H1 (cell line): ENCODE measurements at regions not wholly inside any gene's neighbourhood (a gene's known extent, or its start where the extent isn't known, plus 50 kb on each side); places are given as distances from the start of the nearest gene placed in this dataset.

Experiments
- CTCF ChIA-PET: fragments of 300-600 bp; sonication (Branson Sonifier 250); formaldehyde crosslinking; loops from one replicate; lab custom pipeline; 2021; ENCODE audit not compliant: partially characterized antibody; lab: Charles Lee
- POLR2A ChIA-PET: fragments of 300-600 bp; sonication (Branson Sonifier 250); formaldehyde crosslinking; loops from one replicate; lab custom pipeline; 2021; ENCODE audit warnings: inconsistent platforms; ENCODE audit not compliant: partially characterized antibody; lab: Charles Lee
- DNase-seq, 2 experiments: peaks; one replicate each; pipeline versions ENCODE4 v3.0.0 to v3.0.0-alpha.2; 2010 to 2022; ENCODE audit warnings: low spot score in 2 of 2, low read depth in 1 of 2, mixed read lengths in 1 of 2
- FAIRE-seq: peaks from 2 replicates; lab custom pipeline; 2011; peaks lifted over from hg19 to GRCh38; lab: Jason Lieb, UNC
- H2AFZ ChIP-seq: 2 replicates; pipeline ENCODE4 v1.8.1; 2012; ENCODE audit warnings: low read length, inconsistent platforms
- H2AK5ac ChIP-seq: 2 replicates; pipeline ENCODE4 v1.6.1; 2013; ENCODE audit warnings: low read depth, low read length
- H2BK120ac ChIP-seq: replicated peaks from 2 replicates; pipeline ENCODE3; 2013; ENCODE audit warnings: low read depth, low read length, inconsistent platforms
- H2BK12ac ChIP-seq: 2 replicates; pipeline ENCODE4 v1.6.1; 2013; ENCODE audit warnings: low read depth, low read length
- H2BK15ac ChIP-seq: 2 replicates; pipeline ENCODE4 v1.6.1; 2013; ENCODE audit warnings: low read length
- H2BK20ac ChIP-seq: 2 replicates; pipeline ENCODE4 v1.6.1; 2013; ENCODE audit warnings: low read length
- H2BK5ac ChIP-seq: 2 replicates; pipeline ENCODE4 v1.6.1; 2013; ENCODE audit warnings: low read depth, low read length
- H3K14ac ChIP-seq: 2 replicates; pipeline ENCODE4 v1.6.1; 2013; ENCODE audit warnings: inconsistent platforms; ENCODE audit not compliant: insufficient read length
- H3K18ac ChIP-seq: 2 replicates; pipeline ENCODE4 v1.6.1; 2013; ENCODE audit warnings: low read length; ENCODE audit errors: extremely low read depth
- H3K23ac ChIP-seq: 2 replicates; pipeline ENCODE4 v1.6.1; 2013; ENCODE audit warnings: inconsistent platforms; ENCODE audit not compliant: insufficient read length
- H3K23me2 ChIP-seq: 2 replicates; pipeline ENCODE4 v1.6.1; 2013; ENCODE audit warnings: low read depth, low read length
- H3K27ac ChIP-seq: 2 replicates; pipeline ENCODE4 v1.6.1; 2011; ENCODE audit warnings: low read depth, low read length, inconsistent platforms
- H3K27me3 ChIP-seq, 4 experiments: replicated peaks in 1 of 4; 1 replicate in 1 of 4; 2 replicates in 3 of 4; pipeline versions ENCODE4 v1.6.1 to v1.8.1; 2011 to 2013; ENCODE audit warnings: low read length in 3 of 4, mild to moderate bottlenecking in 3 of 4, inconsistent platforms in 2 of 4, mixed read lengths in 2 of 4, moderate library complexity in 1 of 4; ENCODE audit not compliant: control insufficient read depth in 3 of 4, insufficient read depth in 3 of 4; ENCODE audit errors: extremely low read depth in 1 of 4
- H3K36me3 ChIP-seq, 4 experiments: 2 replicates each; pipeline versions ENCODE4 v1.6.1 to v1.8.1; 2011 to 2013; ENCODE audit warnings: mild to moderate bottlenecking in 4 of 4, low read length in 3 of 4, moderate library complexity in 2 of 4, control low read depth in 1 of 4, inconsistent platforms in 1 of 4; ENCODE audit not compliant: insufficient read depth in 4 of 4, control insufficient read depth in 2 of 4
- H3K4ac ChIP-seq: replicated peaks from 2 replicates; pipeline ENCODE3; 2013; ENCODE audit warnings: low read length, low read depth, mixed read lengths, inconsistent platforms; ENCODE audit not compliant: insufficient read length
- H3K4me1 ChIP-seq, 4 experiments: replicated peaks in 1 of 4; 1 replicate in 1 of 4; 2 replicates in 3 of 4; pipeline versions ENCODE4 v1.6.1 to v1.8.1; 2011 to 2013; ENCODE audit warnings: low read length in 3 of 4, inconsistent platforms in 2 of 4, mixed read lengths in 1 of 4; ENCODE audit not compliant: insufficient read depth in 4 of 4, control insufficient read depth in 3 of 4
- H3K4me2 ChIP-seq, 2 experiments: 2 replicates each; pipeline versions ENCODE4 v1.6.1 to v1.8.1; 2011 to 2013; ENCODE audit warnings: low read depth in 2 of 2, low read length in 2 of 2, control low read depth in 1 of 2, inconsistent platforms in 1 of 2, mild to moderate bottlenecking in 1 of 2; ENCODE audit not compliant: insufficient read depth in 1 of 2
- H3K4me3 ChIP-seq, 4 experiments: fragments of 200-600, 300-600 bp in 1 of 4; sonication (generic), shearing (Covaris generic), sonication (Bioruptor Twin) in 1 of 4; 2 replicates each; pipeline versions ENCODE4 v1.5.1 to v1.8.1; 2011 to 2016; ENCODE audit warnings: low read length in 4 of 4, low read depth in 3 of 4, control low read depth in 2 of 4, inconsistent platforms in 2 of 4, mild to moderate bottlenecking in 2 of 4, mixed read lengths in 1 of 4, moderate library complexity in 1 of 4; ENCODE audit not compliant: insufficient read depth in 2 of 4; ENCODE audit errors: extremely low read depth in 1 of 4
- H3K56ac ChIP-seq: replicated peaks from 2 replicates; pipeline ENCODE3; 2013; ENCODE audit warnings: low read depth, mild to moderate bottlenecking, mixed read lengths, low read length, inconsistent platforms; ENCODE audit not compliant: insufficient read length
- H3K79me1 ChIP-seq: 2 replicates; pipeline ENCODE4 v1.6.1; 2013; ENCODE audit warnings: low read depth, low read length, control low read depth
- H3K79me2 ChIP-seq, 2 experiments: 2 replicates each; pipeline versions ENCODE4 v1.6.1 to v1.8.1; 2012 to 2013; ENCODE audit warnings: low read length in 2 of 2, mild to moderate bottlenecking in 2 of 2, inconsistent platforms in 1 of 2; ENCODE audit not compliant: insufficient read depth in 2 of 2, control insufficient read depth in 1 of 2
- H3K9ac ChIP-seq, 4 experiments: replicated peaks in 1 of 4; 1 replicate in 1 of 4; 2 replicates in 3 of 4; pipeline versions ENCODE4 v1.6.1 to v1.8.1; 2011 to 2013; ENCODE audit warnings: low read depth in 3 of 4, low read length in 3 of 4, control low read depth in 2 of 4, mild to moderate bottlenecking in 2 of 4, moderate library complexity in 2 of 4, inconsistent platforms in 1 of 4; ENCODE audit errors: extremely low read depth in 1 of 4
- H3K9me3 ChIP-seq, 2 experiments: 2 replicates each; pipeline versions ENCODE4 v1.6.1 to v1.8.1; 2012 to 2013; ENCODE audit warnings: mild to moderate bottlenecking in 2 of 2, moderate library complexity in 2 of 2, control low read depth in 1 of 2, inconsistent platforms in 1 of 2, low read depth in 1 of 2, low read length in 1 of 2, mixed read lengths in 1 of 2; ENCODE audit not compliant: insufficient read depth in 2 of 2
- H4K20me1 ChIP-seq, 2 experiments: replicated peaks in 1 of 2; 2 replicates each; pipeline versions ENCODE3 to v1.8.1; 2011 to 2013; ENCODE audit warnings: inconsistent platforms in 2 of 2, low read length in 2 of 2, mild to moderate bottlenecking in 1 of 2; ENCODE audit not compliant: insufficient read depth in 2 of 2, control insufficient read depth in 1 of 2
- H4K5ac ChIP-seq: 2 replicates; pipeline ENCODE4 v1.6.1; 2013; ENCODE audit warnings: low read length, low read depth, mixed read lengths, inconsistent platforms; ENCODE audit not compliant: insufficient read length
- H4K8ac ChIP-seq: 2 replicates; pipeline ENCODE4 v1.8.0; 2013; ENCODE audit warnings: mild to moderate bottlenecking, moderate library complexity, low read length, inconsistent platforms; ENCODE audit not compliant: insufficient read depth; ENCODE audit errors: extremely low read depth
- H4K91ac ChIP-seq: replicated peaks from 2 replicates; pipeline ENCODE3; 2013; ENCODE audit warnings: low read length, mixed read lengths, inconsistent platforms; ENCODE audit not compliant: insufficient read length
- BCL11A ChIP-seq, 2 experiments: IDR thresholded peaks; one replicate each; pipeline ENCODE4 v1.6.1; 2011; ENCODE audit warnings: low read depth in 2 of 2, low read length in 2 of 2, mild to moderate bottlenecking in 2 of 2
- CHD2 ChIP-seq: IDR thresholded peaks from 2 replicates; pipeline ENCODE4 v1.6.1; 2012; ENCODE audit warnings: low read length, improper control_type of control experiment
- CTBP2 ChIP-seq: IDR thresholded peaks from 2 replicates; pipeline ENCODE4 v1.7.0; 2011; ENCODE audit warnings: borderline replicate concordance, mild to moderate bottlenecking, moderate library complexity, mixed read lengths, low read length; ENCODE audit not compliant: insufficient read depth, insufficient read length
- E2F6 ChIP-seq: IDR thresholded peaks from 2 replicates; pipeline ENCODE4 v1.6.1; 2012; ENCODE audit warnings: inconsistent platforms
- EZH2 ChIP-seq: fragments of 200-600 bp; sonication (generic); IDR thresholded peaks from 2 replicates; pipeline ENCODE4 v1.7.1; 2012; ENCODE audit warnings: low read depth, mild to moderate bottlenecking, moderate library complexity, low read length, inconsistent platforms; ENCODE audit not compliant: severe bottlenecking
- JUN ChIP-seq: IDR thresholded peaks from 2 replicates; pipeline ENCODE4 v1.6.1; 2011; ENCODE audit warnings: low read depth, mild to moderate bottlenecking, improper control_type of control experiment, low read length
- MAFK ChIP-seq: IDR thresholded peaks from 2 replicates; pipeline ENCODE4 v1.6.1; 2012; ENCODE audit warnings: low read depth, mild to moderate bottlenecking, improper control_type of control experiment, low read length
- NRF1 ChIP-seq: IDR thresholded peaks from 2 replicates; pipeline ENCODE4 v1.6.1; 2011; ENCODE audit warnings: mild to moderate bottlenecking, low read depth, low read length, improper control_type of control experiment
- SP4 ChIP-seq: IDR thresholded peaks from 2 replicates; pipeline ENCODE4 v1.6.1; 2012; ENCODE audit warnings: low read length, inconsistent platforms
- SUZ12 ChIP-seq: fragments of 200-600 bp; sonication (generic); IDR thresholded peaks from 2 replicates; pipeline ENCODE4 v1.6.1; 2012; ENCODE audit warnings: mild to moderate bottlenecking, inconsistent platforms, low read length, moderate library complexity, mixed read lengths
- USF2 ChIP-seq: IDR thresholded peaks from 2 replicates; pipeline ENCODE4 v1.6.1; 2011; ENCODE audit warnings: low read length, improper control_type of control experiment
- WGBS, 2 experiments: shearing (Covaris generic) in 1 of 2; methylation state at CpG; one replicate each; pipeline versions ENCODE4 v1.1.6 to v1.1.7; 2013 to 2015; ENCODE audit warnings: low lambda C conversion rate in 2 of 2, mixed read lengths in 2 of 2, inconsistent platforms in 1 of 2, low coverage in 1 of 2, missing lambda C conversion rate in 1 of 2; ENCODE audit not compliant: insufficient replicate concordance in 2 of 2, insufficient coverage in 1 of 2, insufficient read length in 1 of 2; ENCODE audit errors: extremely low coverage in 1 of 2, missing lambda C conversion rate in 1 of 2; 5-methylcytosine and 5-hydroxymethylcytosine counted together

GRCh38 chr12:132435486-132436187 is 54.3 kb upstream of the FBRSL1 start:
- no peak overlapping the region for H2AFZ ChIP-seq
- no peaks in the 10 kb centered on the region for H3K79me2 ChIP-seq
- H3K79me1 ChIP-seq, result no peaks in the 10 kb centered on the region
- H3K4me1 ChIP-seq, result peaks cover 0 to 34% (median 19%) of the 10 kb centered on the region in 4 experiments; a peak in 6 of 7 replicates
- no peaks in the 10 kb centered on the region; a peak in 3 of 8 replicates for H3K36me3 ChIP-seq
- H2BK12ac ChIP-seq, result no peak overlapping the region; the same call in 1 of the 2 replicates
- H3K27ac ChIP-seq, result no peak overlapping the region
- 87% methylated on average over 28 of the region's 39 CpGs; no CpG with 5 or more reads in 1 of the 2 experiments for WGBS, 2 experiments
- no peak overlapping the region for H3K14ac ChIP-seq
- CTCF ChIA-PET, result interaction anchor here (0.7 to 3.6 kb wide), 3 partner anchors 21 to 37 kb away, joined by 3 to 17 read pairs (median 4); no protein-coding TSS in a partner anchor
- H3K4ac ChIP-seq, result no peak overlapping the region
- H2AK5ac ChIP-seq, result peak overlapping the region; percentile 65; the same call in 1 of the 2 replicates
- no peak overlapping the region for H4K5ac ChIP-seq
- peaks cover 7 to 33% of the 10 kb centered on the region in 2 experiments; a peak in 2 of 4 replicates for H3K9me3 ChIP-seq
- peak overlapping the region in 1 of 2 experiments; percentile 62; a peak in 2 of 4 replicates for H3K4me2 ChIP-seq
- no peak overlapping the region for H3K23ac ChIP-seq
- TF ChIP-seq EZH2 (no peak), E2F6 (no peak), CTBP2 (no peak), SUZ12 (no peak), USF2 (no peak), NRF1 (no peak), CHD2 (no peak), SP4 (no peak), MAFK (no peak), BCL11A (IDR thresholded peaks at IDR 0.05; ENCODE audit: low read depth in 2 of 2, low read length in 2 of 2) (no peak), JUN (no peak)
- TF ChIP-seq, all 59 proteins: peak for 0
- Histone ChIP-seq H2BK20ac (0 out of 2 replicates have a peak overlapping the region, but pooled peaks have one; percentile 23), H4K20me1 (peaks cover 0 to 4% of the 10 kb centered on the region in 2 experiments), H3K4me3 (peak overlapping the region in 1 of 4 experiments; percentile 58; a peak in 2 of 8 replicates), H3K23me2 (no peaks in the 10 kb centered on the region), H4K91ac (no peak overlapping the region), H3K18ac (no peak overlapping the region), H3K56ac (no peak overlapping the region), H2BK120ac (no peak overlapping the region), H4K8ac (peak overlapping the region; percentile 14), H2BK15ac (no peak overlapping the region), H2BK5ac (no peak overlapping the region), H3K27me3 (peaks cover 8 to 49% (median 40%) of the 10 kb centered on the region in 4 experiments; a peak in 6 of 7 replicates), H3K9ac (no peak overlapping the region)
- POLR2A ChIA-PET, result no interaction called here
- FAIRE-seq (no peak), DNase-seq (no peak)
